ENCODE measurements at regions not wholly inside any gene's neighbourhood (a gene's known extent, or its start where the extent isn't known, plus 50 kb on each side); places are given as distances from the start of the nearest gene placed in this dataset.
"Not testable (repeated sequence)": the region's sequence is repeated elsewhere in the genome, so short reads cannot be mapped to it uniquely, and the experiment has no call there.

DNA sequence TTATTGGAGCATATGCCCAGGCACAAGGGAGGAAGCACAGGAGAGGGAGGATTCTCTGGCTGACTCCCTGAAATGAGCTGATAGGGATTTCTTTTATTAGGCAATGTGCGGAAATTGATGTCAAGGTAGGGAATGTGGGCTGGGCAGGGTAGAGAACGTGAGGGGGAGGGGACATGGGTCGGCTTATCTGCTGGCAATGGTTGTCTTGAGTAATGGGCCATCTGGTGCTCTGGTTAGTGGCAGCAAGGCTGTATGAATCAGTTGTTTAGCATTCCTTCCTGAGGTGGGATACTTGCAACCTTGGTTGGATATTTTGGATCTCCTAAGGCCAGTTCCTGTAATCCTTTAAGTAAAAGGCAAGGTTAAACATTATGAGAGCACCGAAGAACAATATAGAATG lies 80.5 kb upstream of the ADORA2B start:
- not testable (repeated sequence) for H2AFZ ChIP-seq (ENCODE audit: low read length); H3K27me3 ChIP-seq (ENCODE audit: control insufficient read depth in 3 of 3, insufficient read depth in 3 of 3, low read depth in 1 of 3, low read length in 3 of 3); H4K91ac ChIP-seq (ENCODE audit: low read depth, low read length, poor library complexity); H3K14ac ChIP-seq (ENCODE audit: low read length); H3K4me2 ChIP-seq (ENCODE audit: insufficient read depth, low read length, poor library complexity, severe bottlenecking); H3K79me1 ChIP-seq (ENCODE audit: low read depth, low read length); H3K4ac ChIP-seq (ENCODE audit: low read length); H2BK15ac ChIP-seq (ENCODE audit: low read length); H2BK12ac ChIP-seq (ENCODE audit: low read length); H3K9me3 ChIP-seq (replicated peaks in 1 of 2; ENCODE audit: control insufficient read depth in 2 of 2, insufficient read depth in 1 of 2, low read depth in 1 of 2, low read length in 2 of 2); H3K23ac ChIP-seq (ENCODE audit: low read depth, low read length, poor library complexity); H3K4me1 ChIP-seq (ENCODE audit: control insufficient read depth in 2 of 2, insufficient read depth in 1 of 2, low read depth in 1 of 2, low read length in 2 of 2); H3K4me3 ChIP-seq (ENCODE audit: low read length in 2 of 2); H3K27ac ChIP-seq (replicated peaks; ENCODE audit: low read length); H2BK120ac ChIP-seq (ENCODE audit: low read depth, low read length); H3K36me3 ChIP-seq (replicated peaks in 1 of 2; ENCODE audit: control insufficient read depth in 2 of 2, insufficient read depth in 2 of 2, low read length in 2 of 2); H4K8ac ChIP-seq (ENCODE audit: low read depth, low read length); H3K18ac ChIP-seq (ENCODE audit: low read length); H2BK5ac ChIP-seq (ENCODE audit: low read length); H3K9ac ChIP-seq (ENCODE audit: low read depth, low read length, poor library complexity); DNase-seq (ENCODE audit: low spot score); H2AK5ac ChIP-seq (ENCODE audit: low read depth, low read length)
- WGBS, 2 donors (ENCODE audit: extremely low coverage in 2 of 2, insufficient read length in 2 of 2, insufficient replicate concordance in 1 of 2), result no CpG with 5 or more reads among the region's 4 CpGs

DNA sequence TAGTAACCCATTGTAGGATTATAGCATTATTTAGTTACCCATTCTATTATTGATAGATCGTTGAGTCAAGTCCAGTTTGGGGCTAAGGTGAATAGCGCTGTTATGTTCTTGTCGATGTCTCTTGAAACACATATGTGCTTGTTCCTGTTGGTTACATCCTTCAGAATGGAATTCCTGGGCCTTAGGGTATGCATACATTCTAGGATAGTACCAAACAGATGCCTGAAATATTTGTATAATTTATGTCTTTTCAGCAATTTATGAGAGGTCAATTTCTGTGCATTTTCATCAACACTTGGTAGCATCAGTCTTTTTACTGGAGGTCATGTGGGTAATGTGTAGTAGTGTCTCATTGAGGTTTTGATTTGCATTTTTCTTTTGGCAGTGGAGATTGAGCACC lies 78.9 kb upstream of the ADORA2B start:
- H3K14ac ChIP-seq (ENCODE audit: low read length); H3K23ac ChIP-seq (ENCODE audit: low read depth, low read length, poor library complexity); H2BK5ac ChIP-seq (ENCODE audit: low read length); H3K9ac ChIP-seq (ENCODE audit: low read depth, low read length, poor library complexity); H3K27me3 ChIP-seq (ENCODE audit: control insufficient read depth in 3 of 3, insufficient read depth in 3 of 3, low read depth in 1 of 3, low read length in 3 of 3); H4K91ac ChIP-seq (ENCODE audit: low read depth, low read length, poor library complexity); H2BK15ac ChIP-seq (ENCODE audit: low read length); H3K18ac ChIP-seq (ENCODE audit: low read length); H3K4me2 ChIP-seq (ENCODE audit: insufficient read depth, low read length, poor library complexity, severe bottlenecking); H2AK5ac ChIP-seq (ENCODE audit: low read depth, low read length); H3K4me3 ChIP-seq (ENCODE audit: low read length in 2 of 2); H2BK120ac ChIP-seq (ENCODE audit: low read depth, low read length); H4K8ac ChIP-seq (ENCODE audit: low read depth, low read length); H3K9me3 ChIP-seq (replicated peaks in 1 of 2; ENCODE audit: control insufficient read depth in 2 of 2, insufficient read depth in 1 of 2, low read depth in 1 of 2, low read length in 2 of 2); H2BK12ac ChIP-seq (ENCODE audit: low read length); H3K4ac ChIP-seq (ENCODE audit: low read length); H2AFZ ChIP-seq (ENCODE audit: low read length); H3K27ac ChIP-seq (replicated peaks; ENCODE audit: low read length); DNase-seq (ENCODE audit: low spot score); H3K4me1 ChIP-seq (ENCODE audit: control insufficient read depth in 2 of 2, insufficient read depth in 1 of 2, low read depth in 1 of 2, low read length in 2 of 2); H3K36me3 ChIP-seq (replicated peaks in 1 of 2; ENCODE audit: control insufficient read depth in 2 of 2, insufficient read depth in 2 of 2, low read length in 2 of 2); H3K79me1 ChIP-seq (ENCODE audit: low read depth, low read length): not testable (repeated sequence)
- WGBS, 2 donors (ENCODE audit: extremely low coverage in 2 of 2, insufficient read length in 2 of 2, insufficient replicate concordance in 1 of 2), result no CpG with 5 or more reads among the region's 3 CpGs

DNA sequence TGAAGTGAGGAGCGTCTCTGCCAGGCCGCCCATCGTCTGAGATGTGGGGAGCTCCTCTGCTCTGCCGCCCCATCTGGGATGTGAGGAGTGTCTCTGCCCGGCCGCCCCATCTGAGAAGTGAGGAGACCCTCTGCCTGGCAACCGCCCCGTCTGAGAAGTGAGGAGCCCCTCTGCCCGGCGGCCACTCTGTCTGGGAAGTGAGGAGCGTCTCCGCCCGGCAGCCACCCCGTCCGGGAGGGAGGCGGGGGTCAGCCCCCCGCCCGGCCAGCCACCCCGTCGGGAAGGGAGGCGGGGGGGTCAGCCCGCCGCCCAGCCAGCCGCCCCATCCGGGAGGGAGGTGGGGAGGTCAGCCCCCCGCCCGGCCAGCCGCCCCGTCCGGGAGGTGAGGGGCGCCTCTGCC lies 77.6 kb upstream of the ADORA2B start:
- not testable (repeated sequence) for H3K4me3 ChIP-seq (ENCODE audit: low read length in 2 of 2); H3K9ac ChIP-seq (ENCODE audit: low read depth, low read length, poor library complexity); H3K27ac ChIP-seq (replicated peaks; ENCODE audit: low read length); H4K91ac ChIP-seq (ENCODE audit: low read depth, low read length, poor library complexity); DNase-seq (ENCODE audit: low spot score); H3K18ac ChIP-seq (ENCODE audit: low read length); H2AFZ ChIP-seq (ENCODE audit: low read length); H3K27me3 ChIP-seq (ENCODE audit: control insufficient read depth in 3 of 3, insufficient read depth in 3 of 3, low read depth in 1 of 3, low read length in 3 of 3); H3K14ac ChIP-seq (ENCODE audit: low read length); H2BK120ac ChIP-seq (ENCODE audit: low read depth, low read length); H3K23ac ChIP-seq (ENCODE audit: low read depth, low read length, poor library complexity); H3K79me1 ChIP-seq (ENCODE audit: low read depth, low read length); H3K4me2 ChIP-seq (ENCODE audit: insufficient read depth, low read length, poor library complexity, severe bottlenecking); H2AK5ac ChIP-seq (ENCODE audit: low read depth, low read length); H2BK15ac ChIP-seq (ENCODE audit: low read length); H3K36me3 ChIP-seq (replicated peaks in 1 of 2; ENCODE audit: control insufficient read depth in 2 of 2, insufficient read depth in 2 of 2, low read length in 2 of 2); H3K4me1 ChIP-seq (ENCODE audit: control insufficient read depth in 2 of 2, insufficient read depth in 1 of 2, low read depth in 1 of 2, low read length in 2 of 2); H2BK12ac ChIP-seq (ENCODE audit: low read length); H2BK5ac ChIP-seq (ENCODE audit: low read length); H3K9me3 ChIP-seq (replicated peaks in 1 of 2; ENCODE audit: control insufficient read depth in 2 of 2, insufficient read depth in 1 of 2, low read depth in 1 of 2, low read length in 2 of 2); H4K8ac ChIP-seq (ENCODE audit: low read depth, low read length); H3K4ac ChIP-seq (ENCODE audit: low read length)
- no CpG with 5 or more reads among the region's 31 CpGs for WGBS, 2 donors (ENCODE audit: extremely low coverage in 2 of 2, insufficient read length in 2 of 2, insufficient replicate concordance in 1 of 2)

DNA sequence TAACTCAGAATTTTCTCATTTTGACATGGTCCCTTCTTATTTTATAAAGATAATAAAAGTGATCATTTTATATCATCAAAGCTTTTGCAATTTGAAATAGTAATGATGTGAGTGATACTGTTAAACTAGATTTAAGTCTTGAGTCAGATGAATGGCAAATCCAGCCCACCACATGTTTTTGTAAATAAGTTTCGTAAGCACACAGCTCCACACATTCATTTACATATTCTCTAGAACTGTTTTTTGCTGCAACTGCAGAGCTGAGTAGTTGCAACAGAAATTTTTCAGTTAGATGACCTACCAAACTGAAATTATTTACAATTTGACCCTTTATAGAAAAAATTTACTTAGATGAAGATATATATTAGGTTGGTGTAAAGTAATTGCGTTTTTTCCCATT lies 75.1 kb upstream of the ADORA2B start:
- WGBS, 2 donors (ENCODE audit: extremely low coverage in 2 of 2, insufficient read length in 2 of 2, insufficient replicate concordance in 1 of 2), result no CpG with 5 or more reads among the region's 2 CpGs
- not testable (repeated sequence) for H4K8ac ChIP-seq (ENCODE audit: low read depth, low read length)

More for the DNA sequence above, 75.1 kb upstream of the ADORA2B start:
- H3K9me3 ChIP-seq (replicated peaks in 1 of 2; ENCODE audit: control insufficient read depth in 2 of 2, insufficient read depth in 1 of 2, low read depth in 1 of 2, low read length in 2 of 2); H3K14ac ChIP-seq (ENCODE audit: low read length); H2BK15ac ChIP-seq (ENCODE audit: low read length); H2AK5ac ChIP-seq (ENCODE audit: low read depth, low read length); H3K9ac ChIP-seq (ENCODE audit: low read depth, low read length, poor library complexity); H3K4ac ChIP-seq (ENCODE audit: low read length); H3K27ac ChIP-seq (replicated peaks; ENCODE audit: low read length); H2BK120ac ChIP-seq (ENCODE audit: low read depth, low read length); H3K18ac ChIP-seq (ENCODE audit: low read length); H4K91ac ChIP-seq (ENCODE audit: low read depth, low read length, poor library complexity); H2AFZ ChIP-seq (ENCODE audit: low read length); H3K36me3 ChIP-seq (replicated peaks in 1 of 2; ENCODE audit: control insufficient read depth in 2 of 2, insufficient read depth in 2 of 2, low read length in 2 of 2); DNase-seq (ENCODE audit: low spot score); H3K27me3 ChIP-seq (ENCODE audit: control insufficient read depth in 3 of 3, insufficient read depth in 3 of 3, low read depth in 1 of 3, low read length in 3 of 3); H3K4me2 ChIP-seq (ENCODE audit: insufficient read depth, low read length, poor library complexity, severe bottlenecking); H2BK12ac ChIP-seq (ENCODE audit: low read length); H3K23ac ChIP-seq (ENCODE audit: low read depth, low read length, poor library complexity); H3K4me3 ChIP-seq (ENCODE audit: low read length in 2 of 2); H3K79me1 ChIP-seq (ENCODE audit: low read depth, low read length); H2BK5ac ChIP-seq (ENCODE audit: low read length); H3K4me1 ChIP-seq (ENCODE audit: control insufficient read depth in 2 of 2, insufficient read depth in 1 of 2, low read depth in 1 of 2, low read length in 2 of 2): not testable (repeated sequence)

All from neuronal stem cell (in vitro differentiated cells).